ENCODE measurements at regions not wholly inside any gene's neighbourhood (a gene's known extent, or its start where the extent isn't known, plus 50 kb on each side); places are given as distances from the start of the nearest gene placed in this dataset.

DNA sequence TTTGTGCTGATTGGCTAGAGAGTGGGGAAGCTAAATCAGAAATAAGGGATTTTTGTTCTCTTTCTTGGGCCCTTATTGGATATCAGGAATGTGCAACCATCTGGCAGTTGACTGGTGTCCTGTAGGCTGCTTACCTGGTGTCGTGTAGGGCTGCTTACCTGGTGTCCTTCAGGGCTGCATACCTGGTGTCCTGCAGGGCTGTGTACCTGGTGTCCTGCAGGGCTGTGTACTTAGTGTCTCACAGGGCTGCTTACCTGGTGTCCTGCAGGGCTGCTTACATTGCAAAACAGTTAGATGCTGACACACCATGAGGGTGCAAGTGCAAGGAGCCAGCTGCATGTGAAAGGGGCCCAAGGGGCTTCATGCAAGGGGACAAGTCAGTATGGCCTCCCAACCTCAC lies 249.3 kb downstream of the ICE1 start:
- Mint-ChIP-seq H3K27me3 (ENCODE audit: low read depth) (no peaks in the 10 kb centered on the region), H3K27ac (no peak overlapping the region), H3K36me3 (no peaks in the 10 kb centered on the region), H3K4me3 (no peak overlapping the region), H3K4me1 (peaks cover 23% of the 10 kb centered on the region), H3K9me3 (peaks cover 3% of the 10 kb centered on the region; the same call in 1 of the 2 replicates)
- ATAC-seq = peak; percentile 97
- POLR2A ChIA-PET = no interaction called here
- DNase-seq (ENCODE audit: low spot score) = peak; percentile 20
- CTCF ChIA-PET = no interaction called here
- TF ChIP-seq KAT7 (CRISPR knock-in tag; IDR thresholded peaks at IDR 0.05; ENCODE audit: borderline replicate concordance) (no peak), CREB1 (CRISPR knock-in tag; IDR thresholded peaks at IDR 0.05) (no peak), ESRRA (CRISPR knock-in tag; IDR thresholded peaks at IDR 0.05; ENCODE audit: borderline replicate concordance) (no peak), PRRX2 (CRISPR knock-in tag; IDR thresholded peaks at IDR 0.05) (no peak), NFE2L1 (CRISPR knock-in tag; IDR thresholded peaks at IDR 0.05) (no peak), OVOL2 (CRISPR knock-in tag; IDR thresholded peaks at IDR 0.05; ENCODE audit: borderline replicate concordance) (no peak), SMAD3 (CRISPR knock-in tag; IDR thresholded peaks at IDR 0.05; ENCODE audit: borderline replicate concordance) (0 out of 2 replicates have a peak, but pooled peaks have one; percentile 25), IRF2 (CRISPR knock-in tag; IDR thresholded peaks at IDR 0.05; ENCODE audit: borderline replicate concordance, low read depth) (no peak), ETV6 (CRISPR knock-in tag; IDR thresholded peaks at IDR 0.05) (no peak), ZNF423 (CRISPR knock-in tag; IDR thresholded peaks at IDR 0.05) (peak; percentile 96), ZNF219 (CRISPR knock-in tag; IDR thresholded peaks at IDR 0.05; ENCODE audit: borderline replicate concordance) (no peak), ZNF671 (CRISPR knock-in tag; IDR thresholded peaks at IDR 0.05) (no peak)
- TF ChIP-seq, protein P1, sequence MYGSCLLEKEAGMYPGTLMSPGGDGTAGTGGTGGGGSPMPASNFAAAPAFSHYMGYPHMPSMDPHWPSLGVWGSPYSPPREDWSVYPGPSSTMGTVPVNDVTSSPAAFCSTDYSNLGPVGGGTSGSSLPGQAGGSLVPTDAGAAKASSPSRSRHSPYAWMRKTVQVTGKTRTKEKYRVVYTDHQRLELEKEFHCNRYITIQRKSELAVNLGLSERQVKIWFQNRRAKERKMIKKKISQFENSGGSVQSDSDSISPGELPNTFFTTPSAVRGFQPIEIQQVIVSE (CRISPR knock-in tag; IDR thresholded peaks at IDR 0.05; ENCODE audit: borderline replicate concordance) = no peak
- TF ChIP-seq, protein P2, sequence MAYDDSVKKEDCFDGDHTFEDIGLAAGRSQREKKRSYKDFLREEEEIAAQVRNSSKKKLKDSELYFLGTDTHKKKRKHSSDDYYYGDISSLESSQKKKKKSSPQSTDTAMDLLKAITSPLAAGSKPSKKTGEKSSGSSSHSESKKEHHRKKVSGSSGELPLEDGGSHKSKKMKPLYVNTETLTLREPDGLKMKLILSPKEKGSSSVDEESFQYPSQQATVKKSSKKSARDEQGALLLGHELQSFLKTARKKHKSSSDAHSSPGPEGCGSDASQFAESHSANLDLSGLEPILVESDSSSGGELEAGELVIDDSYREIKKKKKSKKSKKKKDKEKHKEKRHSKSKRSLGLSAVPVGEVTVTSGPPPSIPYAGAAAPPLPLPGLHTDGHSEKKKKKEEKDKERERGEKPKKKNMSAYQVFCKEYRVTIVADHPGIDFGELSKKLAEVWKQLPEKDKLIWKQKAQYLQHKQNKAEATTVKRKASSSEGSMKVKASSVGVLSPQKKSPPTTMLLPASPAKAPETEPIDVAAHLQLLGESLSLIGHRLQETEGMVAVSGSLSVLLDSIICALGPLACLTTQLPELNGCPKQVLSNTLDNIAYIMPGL (CRISPR knock-in tag; IDR thresholded peaks at IDR 0.05) = no peak
- TF ChIP-seq, protein P3, sequence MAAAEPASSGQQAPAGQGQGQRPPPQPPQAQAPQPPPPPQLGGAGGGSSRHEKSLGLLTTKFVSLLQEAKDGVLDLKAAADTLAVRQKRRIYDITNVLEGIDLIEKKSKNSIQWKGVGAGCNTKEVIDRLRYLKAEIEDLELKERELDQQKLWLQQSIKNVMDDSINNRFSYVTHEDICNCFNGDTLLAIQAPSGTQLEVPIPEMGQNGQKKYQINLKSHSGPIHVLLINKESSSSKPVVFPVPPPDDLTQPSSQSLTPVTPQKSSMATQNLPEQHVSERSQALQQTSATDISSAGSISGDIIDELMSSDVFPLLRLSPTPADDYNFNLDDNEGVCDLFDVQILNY (CRISPR knock-in tag; IDR thresholded peaks at IDR 0.05) = no peak
- TF ChIP-seq, protein P4, sequence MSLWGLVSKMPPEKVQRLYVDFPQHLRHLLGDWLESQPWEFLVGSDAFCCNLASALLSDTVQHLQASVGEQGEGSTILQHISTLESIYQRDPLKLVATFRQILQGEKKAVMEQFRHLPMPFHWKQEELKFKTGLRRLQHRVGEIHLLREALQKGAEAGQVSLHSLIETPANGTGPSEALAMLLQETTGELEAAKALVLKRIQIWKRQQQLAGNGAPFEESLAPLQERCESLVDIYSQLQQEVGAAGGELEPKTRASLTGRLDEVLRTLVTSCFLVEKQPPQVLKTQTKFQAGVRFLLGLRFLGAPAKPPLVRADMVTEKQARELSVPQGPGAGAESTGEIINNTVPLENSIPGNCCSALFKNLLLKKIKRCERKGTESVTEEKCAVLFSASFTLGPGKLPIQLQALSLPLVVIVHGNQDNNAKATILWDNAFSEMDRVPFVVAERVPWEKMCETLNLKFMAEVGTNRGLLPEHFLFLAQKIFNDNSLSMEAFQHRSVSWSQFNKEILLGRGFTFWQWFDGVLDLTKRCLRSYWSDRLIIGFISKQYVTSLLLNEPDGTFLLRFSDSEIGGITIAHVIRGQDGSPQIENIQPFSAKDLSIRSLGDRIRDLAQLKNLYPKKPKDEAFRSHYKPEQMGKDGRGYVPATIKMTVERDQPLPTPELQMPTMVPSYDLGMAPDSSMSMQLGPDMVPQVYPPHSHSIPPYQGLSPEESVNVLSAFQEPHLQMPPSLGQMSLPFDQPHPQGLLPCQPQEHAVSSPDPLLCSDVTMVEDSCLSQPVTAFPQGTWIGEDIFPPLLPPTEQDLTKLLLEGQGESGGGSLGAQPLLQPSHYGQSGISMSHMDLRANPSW (CRISPR knock-in tag; conservative IDR thresholded peaks at IDR 0.05; ENCODE audit: low read depth) = no peak
- TF ChIP-seq, protein P5, sequence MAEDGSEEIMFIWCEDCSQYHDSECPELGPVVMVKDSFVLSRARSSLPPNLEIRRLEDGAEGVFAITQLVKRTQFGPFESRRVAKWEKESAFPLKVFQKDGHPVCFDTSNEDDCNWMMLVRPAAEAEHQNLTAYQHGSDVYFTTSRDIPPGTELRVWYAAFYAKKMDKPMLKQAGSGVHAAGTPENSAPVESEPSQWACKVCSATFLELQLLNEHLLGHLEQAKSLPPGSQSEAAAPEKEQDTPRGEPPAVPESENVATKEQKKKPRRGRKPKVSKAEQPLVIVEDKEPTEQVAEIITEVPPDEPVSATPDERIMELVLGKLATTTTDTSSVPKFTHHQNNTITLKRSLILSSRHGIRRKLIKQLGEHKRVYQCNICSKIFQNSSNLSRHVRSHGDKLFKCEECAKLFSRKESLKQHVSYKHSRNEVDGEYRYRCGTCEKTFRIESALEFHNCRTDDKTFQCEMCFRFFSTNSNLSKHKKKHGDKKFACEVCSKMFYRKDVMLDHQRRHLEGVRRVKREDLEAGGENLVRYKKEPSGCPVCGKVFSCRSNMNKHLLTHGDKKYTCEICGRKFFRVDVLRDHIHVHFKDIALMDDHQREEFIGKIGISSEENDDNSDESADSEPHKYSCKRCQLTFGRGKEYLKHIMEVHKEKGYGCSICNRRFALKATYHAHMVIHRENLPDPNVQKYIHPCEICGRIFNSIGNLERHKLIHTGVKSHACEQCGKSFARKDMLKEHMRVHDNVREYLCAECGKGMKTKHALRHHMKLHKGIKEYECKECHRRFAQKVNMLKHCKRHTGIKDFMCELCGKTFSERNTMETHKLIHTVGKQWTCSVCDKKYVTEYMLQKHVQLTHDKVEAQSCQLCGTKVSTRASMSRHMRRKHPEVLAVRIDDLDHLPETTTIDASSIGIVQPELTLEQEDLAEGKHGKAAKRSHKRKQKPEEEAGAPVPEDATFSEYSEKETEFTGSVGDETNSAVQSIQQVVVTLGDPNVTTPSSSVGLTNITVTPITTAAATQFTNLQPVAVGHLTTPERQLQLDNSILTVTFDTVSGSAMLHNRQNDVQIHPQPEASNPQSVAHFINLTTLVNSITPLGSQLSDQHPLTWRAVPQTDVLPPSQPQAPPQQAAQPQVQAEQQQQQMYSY (CRISPR knock-in tag; IDR thresholded peaks at IDR 0.05) = no peak
- TF ChIP-seq, protein P6, sequence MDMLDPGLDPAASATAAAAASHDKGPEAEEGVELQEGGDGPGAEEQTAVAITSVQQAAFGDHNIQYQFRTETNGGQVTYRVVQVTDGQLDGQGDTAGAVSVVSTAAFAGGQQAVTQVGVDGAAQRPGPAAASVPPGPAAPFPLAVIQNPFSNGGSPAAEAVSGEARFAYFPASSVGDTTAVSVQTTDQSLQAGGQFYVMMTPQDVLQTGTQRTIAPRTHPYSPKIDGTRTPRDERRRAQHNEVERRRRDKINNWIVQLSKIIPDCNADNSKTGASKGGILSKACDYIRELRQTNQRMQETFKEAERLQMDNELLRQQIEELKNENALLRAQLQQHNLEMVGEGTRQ (CRISPR knock-in tag; IDR thresholded peaks at IDR 0.05) = no peak
- TF ChIP-seq, protein P7, sequence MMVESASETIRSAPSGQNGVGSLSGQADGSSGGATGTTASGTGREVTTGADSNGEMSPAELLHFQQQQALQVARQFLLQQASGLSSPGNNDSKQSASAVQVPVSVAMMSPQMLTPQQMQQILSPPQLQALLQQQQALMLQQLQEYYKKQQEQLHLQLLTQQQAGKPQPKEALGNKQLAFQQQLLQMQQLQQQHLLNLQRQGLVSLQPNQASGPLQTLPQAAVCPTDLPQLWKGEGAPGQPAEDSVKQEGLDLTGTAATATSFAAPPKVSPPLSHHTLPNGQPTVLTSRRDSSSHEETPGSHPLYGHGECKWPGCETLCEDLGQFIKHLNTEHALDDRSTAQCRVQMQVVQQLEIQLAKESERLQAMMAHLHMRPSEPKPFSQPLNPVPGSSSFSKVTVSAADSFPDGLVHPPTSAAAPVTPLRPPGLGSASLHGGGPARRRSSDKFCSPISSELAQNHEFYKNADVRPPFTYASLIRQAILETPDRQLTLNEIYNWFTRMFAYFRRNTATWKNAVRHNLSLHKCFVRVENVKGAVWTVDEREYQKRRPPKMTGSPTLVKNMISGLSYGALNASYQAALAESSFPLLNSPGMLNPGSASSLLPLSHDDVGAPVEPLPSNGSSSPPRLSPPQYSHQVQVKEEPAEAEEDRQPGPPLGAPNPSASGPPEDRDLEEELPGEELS (CRISPR knock-in tag; IDR thresholded peaks at IDR 0.05) = peak; percentile 75; the same call in 1 of the 2 replicates
- TF ChIP-seq, protein P8, sequence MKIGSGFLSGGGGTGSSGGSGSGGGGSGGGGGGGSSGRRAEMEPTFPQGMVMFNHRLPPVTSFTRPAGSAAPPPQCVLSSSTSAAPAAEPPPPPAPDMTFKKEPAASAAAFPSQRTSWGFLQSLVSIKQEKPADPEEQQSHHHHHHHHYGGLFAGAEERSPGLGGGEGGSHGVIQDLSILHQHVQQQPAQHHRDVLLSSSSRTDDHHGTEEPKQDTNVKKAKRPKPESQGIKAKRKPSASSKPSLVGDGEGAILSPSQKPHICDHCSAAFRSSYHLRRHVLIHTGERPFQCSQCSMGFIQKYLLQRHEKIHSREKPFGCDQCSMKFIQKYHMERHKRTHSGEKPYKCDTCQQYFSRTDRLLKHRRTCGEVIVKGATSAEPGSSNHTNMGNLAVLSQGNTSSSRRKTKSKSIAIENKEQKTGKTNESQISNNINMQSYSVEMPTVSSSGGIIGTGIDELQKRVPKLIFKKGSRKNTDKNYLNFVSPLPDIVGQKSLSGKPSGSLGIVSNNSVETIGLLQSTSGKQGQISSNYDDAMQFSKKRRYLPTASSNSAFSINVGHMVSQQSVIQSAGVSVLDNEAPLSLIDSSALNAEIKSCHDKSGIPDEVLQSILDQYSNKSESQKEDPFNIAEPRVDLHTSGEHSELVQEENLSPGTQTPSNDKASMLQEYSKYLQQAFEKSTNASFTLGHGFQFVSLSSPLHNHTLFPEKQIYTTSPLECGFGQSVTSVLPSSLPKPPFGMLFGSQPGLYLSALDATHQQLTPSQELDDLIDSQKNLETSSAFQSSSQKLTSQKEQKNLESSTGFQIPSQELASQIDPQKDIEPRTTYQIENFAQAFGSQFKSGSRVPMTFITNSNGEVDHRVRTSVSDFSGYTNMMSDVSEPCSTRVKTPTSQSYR (CRISPR knock-in tag; IDR thresholded peaks at IDR 0.05) = no peak
- TF ChIP-seq, protein P9, sequence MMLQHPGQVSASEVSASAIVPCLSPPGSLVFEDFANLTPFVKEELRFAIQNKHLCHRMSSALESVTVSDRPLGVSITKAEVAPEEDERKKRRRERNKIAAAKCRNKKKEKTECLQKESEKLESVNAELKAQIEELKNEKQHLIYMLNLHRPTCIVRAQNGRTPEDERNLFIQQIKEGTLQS (CRISPR knock-in tag; conservative IDR thresholded peaks at IDR 0.05) = no peak
